ENCODE measurements at regions not wholly inside any gene's neighbourhood (a gene's known extent, or its start where the extent isn't known, plus 50 kb on each side); places are given as distances from the start of the nearest gene placed in this dataset.

GRCh38 chr2:172281648-172282570 is 145.5 kb upstream of the ITGA6 start:
- Histone ChIP-seq H3K36me3 (ENCODE audit: control insufficient read depth in 5 of 5, insufficient read depth in 5 of 5, low read length in 5 of 5) (no peaks in the 10 kb centered on the region), H3K4me3 (ENCODE audit: low read depth in 1 of 5, low read length in 5 of 5) (no peak overlapping the region), H3K27me3 (ENCODE audit: control insufficient read depth in 5 of 5, insufficient read depth in 4 of 5, low read length in 5 of 5) (peaks cover 0 to 2% (median 0%) of the 10 kb centered on the region in 5 donors), H3K4me1 (ENCODE audit: control insufficient read depth in 5 of 5, insufficient read depth in 5 of 5, low read length in 5 of 5) (peaks cover 2 to 33% (median 17%) of the 10 kb centered on the region in 5 donors), H3K9me3 (ENCODE audit: control insufficient read depth in 5 of 5, low read length in 5 of 5) (peaks cover 0 to 4% (median 2%) of the 10 kb centered on the region in 5 donors), H3K27ac (ENCODE audit: low read depth, low read length) (no peak overlapping the region), H3K9ac (ENCODE audit: low read length in 5 of 5) (no peak overlapping the region)

- peaks cover 3 to 42% (median 19%) of the 10 kb centered on the region in 5 donors for H3K4me1 ChIP-seq (ENCODE audit: control insufficient read depth in 5 of 5, insufficient read depth in 5 of 5, low read length in 5 of 5)
- H3K27me3 ChIP-seq (ENCODE audit: control insufficient read depth in 5 of 5, insufficient read depth in 4 of 5, low read length in 5 of 5) = no peaks in the 10 kb centered on the region
- H3K27ac ChIP-seq (ENCODE audit: low read depth, low read length) = no peak overlapping the region
- no peaks in the 10 kb centered on the region for H3K36me3 ChIP-seq (ENCODE audit: control insufficient read depth in 5 of 5, insufficient read depth in 5 of 5, low read length in 5 of 5)
- no peak overlapping the region for H3K4me3 ChIP-seq (ENCODE audit: low read depth in 1 of 5, low read length in 5 of 5)
- no peak overlapping the region for H3K9ac ChIP-seq (ENCODE audit: low read length in 5 of 5)
- no peaks in the 10 kb centered on the region for H3K9me3 ChIP-seq (ENCODE audit: control insufficient read depth in 5 of 5, low read length in 5 of 5)
These were observed 144.4 kb upstream of the ITGA6 start for GRCh38 chr2:172282944-172283343.

GRCh38 chr2:172283476-172283875 is 143.9 kb upstream of the ITGA6 start:
- Histone ChIP-seq H3K27ac (ENCODE audit: low read depth, low read length) (no peak overlapping the region), H3K9ac (ENCODE audit: low read length in 5 of 5) (no peak overlapping the region), H3K4me1 (ENCODE audit: control insufficient read depth in 5 of 5, insufficient read depth in 5 of 5, low read length in 5 of 5) (peaks cover 3 to 47% (median 22%) of the 10 kb centered on the region in 5 donors), H3K4me3 (ENCODE audit: low read depth in 1 of 5, low read length in 5 of 5) (no peak overlapping the region), H3K36me3 (ENCODE audit: control insufficient read depth in 5 of 5, insufficient read depth in 5 of 5, low read length in 5 of 5) (no peaks in the 10 kb centered on the region), H3K9me3 (ENCODE audit: control insufficient read depth in 5 of 5, low read length in 5 of 5) (no peaks in the 10 kb centered on the region), H3K27me3 (ENCODE audit: control insufficient read depth in 5 of 5, insufficient read depth in 4 of 5, low read length in 5 of 5) (no peaks in the 10 kb centered on the region)

- Histone ChIP-seq H3K36me3 (ENCODE audit: control insufficient read depth in 5 of 5, insufficient read depth in 5 of 5, low read length in 5 of 5) (no peaks in the 10 kb centered on the region), H3K27ac (ENCODE audit: low read depth, low read length) (no peak overlapping the region), H3K9ac (ENCODE audit: low read length in 5 of 5) (no peak overlapping the region), H3K9me3 (ENCODE audit: control insufficient read depth in 5 of 5, low read length in 5 of 5) (no peaks in the 10 kb centered on the region), H3K27me3 (ENCODE audit: control insufficient read depth in 5 of 5, insufficient read depth in 4 of 5, low read length in 5 of 5) (no peaks in the 10 kb centered on the region), H3K4me3 (ENCODE audit: low read depth in 1 of 5, low read length in 5 of 5) (no peak overlapping the region), H3K4me1 (ENCODE audit: control insufficient read depth in 5 of 5, insufficient read depth in 5 of 5, low read length in 5 of 5) (peaks cover 3 to 47% (median 22%) of the 10 kb centered on the region in 5 donors)
These were observed 143.2 kb upstream of the ITGA6 start for GRCh38 chr2:172284209-172284608.

GRCh38 chr2:172285010-172285621 is 142.3 kb upstream of the ITGA6 start:
- H3K4me1 ChIP-seq (ENCODE audit: control insufficient read depth in 5 of 5, insufficient read depth in 5 of 5, low read length in 5 of 5) = peaks cover 3 to 47% (median 22%) of the 10 kb centered on the region in 5 donors
- no peak overlapping the region for H3K27ac ChIP-seq (ENCODE audit: low read depth, low read length)
- H3K9ac ChIP-seq (ENCODE audit: low read length in 5 of 5) = peak overlapping the region in 1 of 5 donors; percentile 24

GRCh38 chr2:172285760-172286159 is 141.6 kb upstream of the ITGA6 start:
- H3K27ac ChIP-seq (ENCODE audit: low read depth, low read length) = no peak overlapping the region
- H3K36me3 ChIP-seq (ENCODE audit: control insufficient read depth in 5 of 5, insufficient read depth in 5 of 5, low read length in 5 of 5) = no peaks in the 10 kb centered on the region
- no peak overlapping the region for H3K9ac ChIP-seq (ENCODE audit: low read length in 5 of 5)
- H3K4me1 ChIP-seq (ENCODE audit: control insufficient read depth in 5 of 5, insufficient read depth in 5 of 5, low read length in 5 of 5) = peaks cover 3 to 47% (median 22%) of the 10 kb centered on the region in 5 donors
- no peak overlapping the region for H3K4me3 ChIP-seq (ENCODE audit: low read depth in 1 of 5, low read length in 5 of 5)
- no peaks in the 10 kb centered on the region for H3K9me3 ChIP-seq (ENCODE audit: control insufficient read depth in 5 of 5, low read length in 5 of 5)
- H3K27me3 ChIP-seq (ENCODE audit: control insufficient read depth in 5 of 5, insufficient read depth in 4 of 5, low read length in 5 of 5) = no peaks in the 10 kb centered on the region

More at GRCh38 chr2:172285010-172285621, 142.3 kb upstream of the ITGA6 start:
- no peak overlapping the region for H3K4me3 ChIP-seq (ENCODE audit: low read depth in 1 of 5, low read length in 5 of 5)
- H3K27me3 ChIP-seq (ENCODE audit: control insufficient read depth in 5 of 5, insufficient read depth in 4 of 5, low read length in 5 of 5) = no peaks in the 10 kb centered on the region
- no peaks in the 10 kb centered on the region for H3K9me3 ChIP-seq (ENCODE audit: control insufficient read depth in 5 of 5, low read length in 5 of 5)
- H3K36me3 ChIP-seq (ENCODE audit: control insufficient read depth in 5 of 5, insufficient read depth in 5 of 5, low read length in 5 of 5) = no peaks in the 10 kb centered on the region

GRCh38 chr2:172287190-172287589 is 140.2 kb upstream of the ITGA6 start:
- Histone ChIP-seq H3K4me1 (ENCODE audit: control insufficient read depth in 5 of 5, insufficient read depth in 5 of 5, low read length in 5 of 5) (peaks cover 3 to 47% (median 22%) of the 10 kb centered on the region in 5 donors), H3K36me3 (ENCODE audit: control insufficient read depth in 5 of 5, insufficient read depth in 5 of 5, low read length in 5 of 5) (no peaks in the 10 kb centered on the region), H3K27ac (ENCODE audit: low read depth, low read length) (no peak overlapping the region), H3K9me3 (ENCODE audit: control insufficient read depth in 5 of 5, low read length in 5 of 5) (no peaks in the 10 kb centered on the region), H3K27me3 (ENCODE audit: control insufficient read depth in 5 of 5, insufficient read depth in 4 of 5, low read length in 5 of 5) (no peaks in the 10 kb centered on the region), H3K4me3 (ENCODE audit: low read depth in 1 of 5, low read length in 5 of 5) (no peak overlapping the region), H3K9ac (ENCODE audit: low read length in 5 of 5) (no peak overlapping the region)

- Histone ChIP-seq H3K4me3 (ENCODE audit: low read depth in 1 of 5, low read length in 5 of 5) (no peak overlapping the region), H3K27me3 (ENCODE audit: control insufficient read depth in 5 of 5, insufficient read depth in 4 of 5, low read length in 5 of 5) (no peaks in the 10 kb centered on the region), H3K4me1 (ENCODE audit: control insufficient read depth in 5 of 5, insufficient read depth in 5 of 5, low read length in 5 of 5) (peaks cover 3 to 47% (median 22%) of the 10 kb centered on the region in 5 donors), H3K27ac (ENCODE audit: low read depth, low read length) (no peak overlapping the region), H3K9me3 (ENCODE audit: control insufficient read depth in 5 of 5, low read length in 5 of 5) (no peaks in the 10 kb centered on the region), H3K36me3 (ENCODE audit: control insufficient read depth in 5 of 5, insufficient read depth in 5 of 5, low read length in 5 of 5) (no peaks in the 10 kb centered on the region), H3K9ac (ENCODE audit: low read length in 5 of 5) (no peak overlapping the region)
These were observed 139.6 kb upstream of the ITGA6 start for GRCh38 chr2:172287605-172288315.

- Histone ChIP-seq H3K9ac (ENCODE audit: low read length in 5 of 5) (no peak overlapping the region), H3K27ac (ENCODE audit: low read depth, low read length) (no peak overlapping the region), H3K4me1 (ENCODE audit: control insufficient read depth in 5 of 5, insufficient read depth in 5 of 5, low read length in 5 of 5) (peaks cover 3 to 44% (median 22%) of the 10 kb centered on the region in 5 donors), H3K4me3 (ENCODE audit: low read depth in 1 of 5, low read length in 5 of 5) (no peak overlapping the region), H3K36me3 (ENCODE audit: control insufficient read depth in 5 of 5, insufficient read depth in 5 of 5, low read length in 5 of 5) (no peaks in the 10 kb centered on the region), H3K27me3 (ENCODE audit: control insufficient read depth in 5 of 5, insufficient read depth in 4 of 5, low read length in 5 of 5) (no peaks in the 10 kb centered on the region), H3K9me3 (ENCODE audit: control insufficient read depth in 5 of 5, low read length in 5 of 5) (no peaks in the 10 kb centered on the region)
These were observed 138.8 kb upstream of the ITGA6 start for GRCh38 chr2:172288603-172289002.

All from subcutaneous abdominal adipose tissue (tissue), 5 donors.